ENCODE measurements at regions not wholly inside any gene's neighbourhood (a gene's known extent, or its start where the extent isn't known, plus 50 kb on each side); places are given as distances from the start of the nearest gene placed in this dataset.
"Not testable (repeated sequence)": the region's sequence is repeated elsewhere in the genome, so short reads cannot be mapped to it uniquely, and the experiment has no call there.

- no peak for DNase-seq (ENCODE audit: low read depth in 2 of 3, low spot score in 2 of 3)
Measured at GRCh38 chr7:46291601-46292150, 370.6 kb upstream of the IGFBP3 start.

- no peak for DNase-seq (ENCODE audit: low read depth in 2 of 3, low spot score in 2 of 3)
Measured at GRCh38 chr7:46291050-46291438, 370.0 kb upstream of the IGFBP3 start.

DNA sequence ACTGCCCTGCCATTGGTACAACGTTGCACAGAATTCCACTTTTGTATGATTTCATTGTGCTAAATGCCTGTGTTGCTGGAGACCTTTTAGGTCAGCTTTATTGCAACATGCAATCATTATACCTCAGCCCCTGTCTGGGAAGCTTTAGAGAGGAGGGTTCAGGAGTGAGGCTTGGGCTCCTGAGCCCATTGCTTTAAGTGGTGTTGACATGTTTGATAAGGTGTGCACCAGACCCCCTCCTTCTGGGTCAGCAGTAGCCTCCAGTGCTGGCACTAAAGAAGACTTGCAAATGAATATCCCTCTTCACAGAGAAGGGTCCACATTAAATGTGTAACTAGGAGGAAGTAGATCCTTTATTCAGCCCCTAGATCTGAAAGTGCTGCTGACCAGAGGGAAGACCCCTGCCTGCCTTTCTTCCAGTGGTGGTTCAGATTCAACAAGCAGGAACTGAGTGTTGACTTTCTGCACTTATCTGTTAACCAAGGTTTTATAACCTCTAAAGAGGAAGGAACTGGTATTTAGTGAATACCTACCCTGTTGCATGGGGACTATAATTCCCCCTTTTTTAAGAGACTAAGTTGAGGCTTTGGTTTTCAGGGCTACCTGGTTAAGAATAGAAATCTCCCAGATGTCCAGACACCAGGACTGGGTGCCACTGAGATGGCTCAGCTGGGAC, 369.4 kb upstream of the IGFBP3 start:
- no peak for DNase-seq (ENCODE audit: low read depth in 2 of 3, low spot score in 2 of 3)

DNA sequence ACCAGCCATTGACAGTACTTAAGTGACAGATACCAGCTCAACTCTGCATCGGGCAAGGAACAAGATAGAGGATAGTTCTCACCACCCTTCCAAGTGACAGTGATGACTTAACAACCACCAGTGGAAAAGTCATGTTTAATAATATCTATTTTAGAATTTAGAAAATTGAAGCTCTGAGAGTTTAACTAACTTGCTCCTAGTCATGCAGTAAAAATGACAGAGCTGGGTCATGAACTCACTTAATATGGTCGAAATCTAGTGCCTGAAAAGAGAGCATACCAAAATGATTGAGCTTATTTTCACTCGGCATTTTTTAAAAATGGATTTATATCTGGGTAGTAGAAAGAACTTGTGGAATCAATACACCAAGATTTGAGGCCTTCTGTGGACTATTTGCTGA, 367.8 kb upstream of the IGFBP3 start:
- no peak for DNase-seq (ENCODE audit: low read depth in 2 of 3, low spot score in 2 of 3)

GRCh38 chr7:46288010-46288409, 366.9 kb upstream of the IGFBP3 start:
- no peak for DNase-seq (ENCODE audit: low read depth in 2 of 3, low spot score in 2 of 3)

- no peak for DNase-seq (ENCODE audit: low read depth in 2 of 3, low spot score in 2 of 3)
Measured at GRCh38 chr7:46286957-46287356, 365.9 kb upstream of the IGFBP3 start.

DNA sequence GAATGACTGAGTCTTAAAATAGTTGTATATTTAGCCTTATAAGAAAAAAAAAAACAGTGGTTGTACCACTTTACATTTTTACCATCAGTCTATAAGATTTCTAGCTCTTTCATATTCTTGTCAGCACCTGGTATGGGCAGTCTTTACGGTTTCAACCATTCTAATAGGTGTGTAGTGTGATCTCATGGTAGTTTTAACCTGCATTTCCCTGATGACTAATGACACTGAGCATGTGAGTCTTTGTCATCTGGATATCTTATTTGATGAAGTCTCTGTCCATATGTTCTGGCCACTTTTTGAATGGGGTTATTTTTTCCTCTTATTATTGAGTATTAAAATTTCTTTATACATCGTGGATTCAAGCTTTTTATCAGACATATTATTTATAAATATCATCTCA, 365.3 kb upstream of the IGFBP3 start:
- DNase-seq (ENCODE audit: low read depth in 2 of 3, low spot score in 2 of 3), result no peak

DNA sequence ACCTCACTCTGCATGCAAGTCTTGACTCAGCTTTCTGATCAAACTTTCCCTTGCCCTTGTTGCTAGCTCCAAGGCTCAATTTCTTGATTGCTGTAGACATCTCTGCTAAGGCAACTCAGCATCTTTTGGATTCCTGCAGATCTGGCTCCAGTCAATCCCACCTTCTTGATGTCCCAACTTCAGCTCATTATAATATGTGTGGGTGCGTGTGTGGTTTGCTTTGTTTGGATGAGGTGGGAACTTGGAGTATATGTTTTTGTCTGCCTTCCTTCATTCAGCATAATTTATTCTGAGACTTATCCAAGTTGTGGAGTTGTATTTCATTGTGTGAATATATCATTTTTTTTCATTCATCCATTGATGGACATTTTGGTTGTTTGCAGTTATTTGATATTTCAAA, 364.8 kb upstream of the IGFBP3 start:
- no peak for DNase-seq (ENCODE audit: low read depth in 2 of 3, low spot score in 2 of 3)

- no peak for DNase-seq (ENCODE audit: low read depth in 2 of 3, low spot score in 2 of 3)
Measured at GRCh38 chr7:46283852-46284251, 362.8 kb upstream of the IGFBP3 start.

- no peak for DNase-seq (ENCODE audit: low read depth in 2 of 3, low spot score in 2 of 3)
Measured at GRCh38 chr7:46282155-46282554, 361.1 kb upstream of the IGFBP3 start.

DNA sequence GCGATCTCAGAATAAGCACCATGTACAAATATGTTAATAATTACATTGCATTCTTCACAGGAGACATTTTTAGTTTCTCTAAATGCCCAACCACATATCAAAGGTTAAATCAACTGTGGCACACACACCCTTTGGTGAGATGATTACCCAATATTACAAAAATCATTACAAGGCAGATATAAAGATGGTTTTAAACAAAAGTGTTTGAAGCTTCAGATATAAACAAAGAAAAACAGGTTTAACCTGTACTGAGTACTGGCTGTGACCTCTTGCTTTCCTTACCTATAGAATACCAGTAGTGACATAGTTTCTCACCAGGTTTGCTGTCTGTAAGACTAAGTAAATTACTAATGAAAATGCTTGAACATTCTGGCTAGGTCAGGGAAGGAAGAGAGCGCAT, 360.0 kb upstream of the IGFBP3 start:
- DNase-seq (ENCODE audit: low read depth in 2 of 3, low spot score in 2 of 3), result no peak

GRCh38 chr7:46279290-46279689, 358.2 kb upstream of the IGFBP3 start:
- DNase-seq (ENCODE audit: low read depth in 2 of 3, low spot score in 2 of 3), result no peak

GRCh38 chr7:46264646-46265045, 343.6 kb upstream of the IGFBP3 start:
- DNase-seq (ENCODE audit: low read depth in 2 of 3, low spot score in 2 of 3), result no peak

DNA sequence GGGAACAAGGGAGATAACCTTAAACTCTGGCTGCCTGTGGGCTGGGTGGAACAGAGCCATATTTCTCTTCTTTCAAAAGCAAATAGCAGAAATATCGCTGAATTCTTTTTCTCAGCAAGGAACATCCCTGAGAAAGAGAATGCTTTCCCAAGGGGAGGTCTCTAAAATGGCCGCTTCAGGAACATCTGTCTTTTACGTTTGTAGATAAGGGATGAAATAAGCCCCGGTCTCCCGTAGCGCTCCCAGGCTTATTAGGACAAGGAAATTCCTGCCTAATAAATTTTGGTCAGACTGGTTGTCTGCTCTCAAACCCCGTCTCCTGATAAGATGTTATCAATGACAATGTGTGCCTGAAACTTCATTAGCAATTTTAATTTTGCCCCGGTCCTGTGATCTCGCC, 340.6 kb upstream of the IGFBP3 start:
- DNase-seq (ENCODE audit: low read depth in 2 of 3, low spot score in 2 of 3), result not testable (repeated sequence)

- no peak for DNase-seq (ENCODE audit: low read depth in 2 of 3, low spot score in 2 of 3)
Measured at GRCh38 chr7:46259947-46260346, 338.9 kb upstream of the IGFBP3 start.

- DNase-seq (ENCODE audit: low read depth in 2 of 3, low spot score in 2 of 3), result no peak
Measured at GRCh38 chr7:46257761-46258448, 336.8 kb upstream of the IGFBP3 start.

GRCh38 chr7:46256870-46257661, 336.0 kb upstream of the IGFBP3 start:
- DNase-seq (ENCODE audit: low read depth in 2 of 3, low spot score in 2 of 3), result no peak

- DNase-seq (ENCODE audit: low read depth in 2 of 3, low spot score in 2 of 3), result no peak
Measured at GRCh38 chr7:46253520-46253919, 332.4 kb upstream of the IGFBP3 start.

DNA sequence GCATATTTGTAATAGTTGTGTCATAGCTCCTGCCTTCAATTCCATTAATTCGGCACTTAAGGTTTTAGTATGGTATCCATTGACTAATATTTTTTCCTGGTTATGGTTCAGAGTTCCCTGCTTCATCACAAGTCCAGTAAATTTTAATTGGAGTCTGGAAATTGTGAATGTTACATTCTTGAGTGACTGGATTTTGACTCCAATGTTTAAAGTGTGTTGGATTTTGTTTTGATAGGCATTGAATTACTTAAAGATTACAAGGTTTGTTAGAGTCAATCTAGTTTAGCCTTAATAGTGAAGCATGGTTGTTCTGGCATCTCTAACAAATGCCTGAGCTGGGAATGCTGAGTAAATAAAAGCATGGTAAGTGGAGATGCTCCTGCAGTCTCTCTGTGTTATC, 326.6 kb upstream of the IGFBP3 start:
- DNase-seq (ENCODE audit: low read depth in 2 of 3, low spot score in 2 of 3), result no peak

DNA sequence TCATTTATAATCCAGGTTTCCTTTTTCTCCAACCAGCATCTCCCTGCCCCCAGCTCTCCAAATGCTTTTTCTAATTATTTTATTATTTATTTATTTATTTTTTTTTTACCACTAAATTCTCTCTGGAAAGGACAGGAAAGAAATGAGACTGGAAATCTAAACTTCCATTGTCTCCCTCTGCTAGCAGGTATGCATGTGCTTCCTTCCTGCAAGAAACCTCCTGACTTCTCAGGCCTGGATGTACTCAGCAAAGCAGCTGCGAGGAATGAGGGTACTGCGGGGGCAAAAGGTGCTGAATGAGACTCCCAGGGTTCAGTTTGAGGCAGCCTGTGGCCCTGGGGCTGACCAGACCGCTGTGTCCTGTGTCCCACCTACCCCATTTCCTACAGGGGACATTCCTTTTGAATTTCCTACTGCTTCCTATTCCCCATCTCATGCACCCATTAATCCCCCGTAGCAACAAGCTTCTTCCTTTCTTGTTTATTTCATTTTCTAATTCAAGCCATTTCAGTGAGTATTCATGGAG, 324.6 kb upstream of the IGFBP3 start:
- no peak for DNase-seq (ENCODE audit: low read depth in 2 of 3, low spot score in 2 of 3)

DNA sequence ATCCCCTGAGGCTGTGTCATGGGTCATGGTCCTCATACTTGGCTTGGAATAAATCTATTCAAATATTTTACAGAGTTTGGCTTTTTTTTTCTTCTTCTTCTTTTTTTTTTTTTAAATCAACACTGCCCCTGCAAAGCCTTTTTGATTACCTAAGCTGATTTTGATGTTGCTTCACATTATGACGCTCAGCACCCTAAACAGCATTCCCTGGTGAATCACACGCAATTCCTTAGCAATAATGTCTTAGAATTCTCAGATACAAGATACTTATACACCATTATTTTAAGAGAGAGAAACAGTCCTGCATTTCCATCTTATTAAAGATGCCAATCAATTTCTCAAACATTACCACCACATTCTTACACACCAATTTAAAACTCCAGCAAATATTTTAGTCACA, 323.7 kb upstream of the IGFBP3 start:
- DNase-seq (ENCODE audit: low read depth in 2 of 3, low spot score in 2 of 3), result no peak

Measured in hematopoietic multipotent progenitor cell (in vitro differentiated cells).